NOMO-1 (cell line): ENCODE measurements at regions not wholly inside any gene's neighbourhood (a gene's known extent, or its start where the extent isn't known, plus 50 kb on each side); places are given as distances from the start of the nearest gene placed in this dataset.
A peak's percentile ranks its signal among the peaks of the same experiment; 100 is the strongest.

ENCODE experiments used
- DNase-seq, 2 experiments: peaks; one replicate each; lab custom pipeline; 2025; ENCODE audit not compliant: unreplicated experiment in 2 of 2; lab: John Stamatoyannopoulos, UW

DNA sequence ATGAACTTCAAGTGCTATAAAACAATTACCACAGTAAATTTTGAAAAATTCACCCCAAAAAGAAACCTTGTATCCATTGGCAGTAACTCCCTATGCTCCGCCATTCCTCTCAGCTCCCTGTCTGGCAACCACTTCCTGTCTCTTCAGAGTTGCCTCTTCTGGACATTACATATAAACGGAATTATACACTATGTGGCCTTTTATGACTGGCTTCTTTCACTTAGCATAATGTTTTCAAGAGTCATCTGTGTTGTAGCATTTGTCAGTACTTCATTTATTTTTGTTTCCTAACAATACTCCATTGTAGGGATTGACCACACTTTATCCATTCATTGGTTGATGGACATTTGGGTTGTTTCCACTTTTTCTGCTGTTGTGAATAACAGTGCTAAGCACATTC, 50.1 kb downstream of the CEP43 start:
- no peak for DNase-seq

GRCh38 chr6:167050903-167051302, 51.7 kb downstream of the CEP43 start:
- DNase-seq = no peak

DNA sequence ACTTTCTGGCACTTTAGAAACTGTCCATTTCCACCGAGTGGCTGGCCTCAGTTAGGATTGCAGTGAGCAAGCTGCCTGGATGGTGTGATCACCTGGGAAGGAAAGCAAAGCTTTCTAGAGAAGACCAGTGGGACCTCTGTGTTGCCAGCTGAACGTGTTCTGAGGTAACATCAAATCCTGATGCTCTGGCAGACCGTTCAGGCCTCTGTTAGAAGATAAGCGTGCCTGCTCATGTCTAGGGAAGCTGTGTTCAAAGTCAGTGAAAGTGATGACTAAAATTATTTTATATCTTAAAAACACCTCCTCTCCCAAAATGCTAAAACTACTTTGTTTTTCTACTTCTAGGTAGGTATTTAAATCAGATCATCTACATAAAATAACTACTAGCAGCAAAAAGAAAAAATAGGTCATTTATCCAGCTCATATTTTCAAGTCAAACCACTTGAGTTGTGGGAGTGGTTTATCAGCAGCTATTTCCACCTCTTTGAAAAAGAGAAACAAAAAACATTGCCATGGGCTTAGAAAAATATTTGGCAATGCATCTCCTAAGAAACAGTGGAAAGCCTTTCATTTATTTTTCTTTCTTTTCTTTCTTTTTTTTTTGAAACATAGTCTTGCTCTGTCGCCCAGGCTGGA, 54.8 kb downstream of the CEP43 start:
- no peak for DNase-seq

- no peak for DNase-seq
These were observed 55.8 kb downstream of the CEP43 start for GRCh38 chr6:167054987-167055386.

DNA sequence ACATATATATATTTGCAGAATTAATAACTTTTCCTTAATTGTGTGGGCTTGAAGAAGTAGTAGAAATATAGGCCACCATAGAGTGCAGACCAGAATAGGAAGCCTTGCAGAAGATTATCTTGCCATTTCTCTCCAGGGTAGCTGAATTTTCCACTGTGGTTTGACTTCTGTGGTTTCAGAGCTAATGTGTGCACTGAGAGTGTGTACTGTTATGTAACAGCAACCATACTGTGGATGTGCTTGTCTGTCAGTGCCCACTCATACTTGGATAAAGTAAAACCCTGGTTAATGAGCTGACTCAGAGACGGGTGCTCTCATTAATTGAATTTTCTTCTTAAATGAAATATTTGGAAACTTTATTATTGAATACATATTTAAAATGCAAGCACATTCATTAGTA, 57.2 kb downstream of the CEP43 start:
- peak; percentile 49 to 92 for DNase-seq

DNA sequence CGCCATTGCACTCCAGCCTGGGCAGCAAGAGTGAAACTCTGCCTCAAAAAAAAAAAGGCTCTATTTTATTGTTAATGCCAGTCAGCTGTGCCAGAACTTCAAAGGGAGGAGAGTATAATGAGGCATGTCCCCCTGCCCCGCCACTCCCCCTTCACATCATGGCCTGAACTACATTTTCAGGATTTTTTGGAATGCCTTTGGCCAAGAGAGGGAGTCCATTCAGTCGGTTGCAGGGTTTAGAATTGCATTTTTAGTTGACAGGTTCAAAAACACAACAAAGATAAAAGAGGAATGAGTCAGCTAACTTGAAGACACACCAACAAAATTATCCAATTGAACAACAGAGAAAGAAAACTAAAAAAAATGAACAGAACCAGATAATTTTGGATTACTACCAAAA, 59.1 kb downstream of the CEP43 start:
- no peak for DNase-seq
